OCI-LY7 (cell line): ENCODE measurements at regions not wholly inside any gene's neighbourhood (a gene's known extent, or its start where the extent isn't known, plus 50 kb on each side); places are given as distances from the start of the nearest gene placed in this dataset.

ENCODE experiments used
- EZH2phosphoT487 ChIP-seq: fragments of 200-600 bp; sonication (generic); IDR thresholded peaks from 2 replicates; pipeline ENCODE4 v1.6.1; 2018; ENCODE audit warnings: low read depth, borderline replicate concordance, mild to moderate bottlenecking, mixed run types, antibody characterized with exemption, low read length, moderate library complexity, mixed read lengths
- TF ChIP-seq, protein P1 (sequence below): fragments of 200-600 bp; sonication (generic); conservative IDR thresholded peaks from 2 replicates; pipeline ENCODE4 v1.5.1; 2014; ENCODE audit warnings: mild to moderate bottlenecking, antibody characterized with exemption, low read length, moderate library complexity, mixed read lengths

DNA sequence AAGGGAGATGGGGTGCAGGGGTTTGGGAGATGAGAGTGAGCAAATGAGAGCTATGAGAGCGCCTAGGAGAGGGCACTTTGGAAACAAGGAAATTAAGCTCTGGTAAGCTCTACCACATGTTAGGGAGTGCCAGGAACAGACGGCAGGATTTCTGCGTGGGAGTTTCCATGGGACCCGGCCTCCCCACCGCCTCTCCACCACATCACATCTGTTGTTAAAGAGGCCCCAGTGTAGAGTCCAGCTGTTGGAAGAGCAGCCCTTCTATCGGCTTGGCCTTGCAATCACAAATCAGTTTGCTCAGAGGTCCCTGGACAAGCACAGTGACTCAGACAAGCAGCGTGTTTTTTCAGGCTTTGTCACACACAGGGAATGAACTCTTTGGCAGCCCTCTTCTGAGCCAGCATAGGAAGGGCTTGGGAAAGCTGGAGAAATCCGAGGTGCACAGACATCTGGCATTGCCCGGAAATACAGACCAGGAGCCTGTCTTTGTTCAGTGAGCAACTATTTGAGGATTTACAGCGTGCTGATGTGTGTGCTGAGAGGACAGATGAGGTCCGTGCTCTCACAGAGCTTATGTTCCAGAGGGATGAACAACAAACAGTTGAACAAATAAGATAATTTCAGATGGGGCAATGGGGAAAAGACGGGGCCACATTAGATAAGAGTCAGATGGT lies 370.6 kb upstream of the PROK2 start:
- TF ChIP-seq, protein P1, sequence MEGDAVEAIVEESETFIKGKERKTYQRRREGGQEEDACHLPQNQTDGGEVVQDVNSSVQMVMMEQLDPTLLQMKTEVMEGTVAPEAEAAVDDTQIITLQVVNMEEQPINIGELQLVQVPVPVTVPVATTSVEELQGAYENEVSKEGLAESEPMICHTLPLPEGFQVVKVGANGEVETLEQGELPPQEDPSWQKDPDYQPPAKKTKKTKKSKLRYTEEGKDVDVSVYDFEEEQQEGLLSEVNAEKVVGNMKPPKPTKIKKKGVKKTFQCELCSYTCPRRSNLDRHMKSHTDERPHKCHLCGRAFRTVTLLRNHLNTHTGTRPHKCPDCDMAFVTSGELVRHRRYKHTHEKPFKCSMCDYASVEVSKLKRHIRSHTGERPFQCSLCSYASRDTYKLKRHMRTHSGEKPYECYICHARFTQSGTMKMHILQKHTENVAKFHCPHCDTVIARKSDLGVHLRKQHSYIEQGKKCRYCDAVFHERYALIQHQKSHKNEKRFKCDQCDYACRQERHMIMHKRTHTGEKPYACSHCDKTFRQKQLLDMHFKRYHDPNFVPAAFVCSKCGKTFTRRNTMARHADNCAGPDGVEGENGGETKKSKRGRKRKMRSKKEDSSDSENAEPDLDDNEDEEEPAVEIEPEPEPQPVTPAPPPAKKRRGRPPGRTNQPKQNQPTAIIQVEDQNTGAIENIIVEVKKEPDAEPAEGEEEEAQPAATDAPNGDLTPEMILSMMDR: no peak
- no peak for TF ChIP-seq EZH2phosphoT487
